GM12878 (cell line): ENCODE measurements at regions not wholly inside any gene's neighbourhood (a gene's known extent, or its start where the extent isn't known, plus 50 kb on each side); places are given as distances from the start of the nearest gene placed in this dataset.
A peak's percentile ranks its signal among the peaks of the same experiment; 100 is the strongest.

Experiments used
- ATAC-seq: fragments of 200-7000 bp; cut with Tn5 transposase; 3 replicates; pipeline ENCODE4 v1.9.1; 2020; ENCODE audit warnings: mild to moderate bottlenecking, moderate library complexity
- BruUV-seq: library from RNA; stranded (reverse); fragments of 400-500 nt; replicated peaks from 2 replicates; lab custom pipeline; 2021; lab: Mats Ljungman, UMichigan
- CTCF ChIA-PET: fragments of 300-600 bp; sonication (Branson Sonifier 250); formaldehyde crosslinking; extraction: SDS; loops from one replicate; lab custom pipeline; 2021; ENCODE audit warnings: inconsistent platforms; lab: Yijun Ruan, JAX
- POLR2A ChIA-PET: fragments of 350-600 bp; formaldehyde crosslinking; extraction: SDS; loops from one replicate; lab custom pipeline; 2021; ENCODE audit warnings: inconsistent platforms; lab: Charles Lee
- RAD21 ChIA-PET: fragments of 300-600 bp; sonication (Branson Sonifier 250); formaldehyde crosslinking; loops from one replicate; lab custom pipeline; 2023; ENCODE audit warnings: antibody characterized with exemption; ENCODE audit not compliant: unreplicated experiment; lab: Charles Lee
- SMC1A ChIA-PET: fragments of 300-600 bp; sonication (Branson Sonifier 250); formaldehyde crosslinking; loops from one replicate; lab custom pipeline; 2023; ENCODE audit not compliant: unreplicated experiment, uncharacterized antibody; lab: Charles Lee
- DNase-seq: peaks from one replicate; pipeline ENCODE4 v3.0.0-alpha.2; 2011; ENCODE audit warnings: low read depth, low spot score
- FAIRE-seq: peaks from 3 replicates; lab custom pipeline; 2011; peaks lifted over from hg19 to GRCh38; lab: Jason Lieb, UNC
- H2AFZ ChIP-seq: 2 replicates; pipeline ENCODE4 v1.6.0; 2011; ENCODE audit warnings: low read depth, low read length, control low read depth; ENCODE audit not compliant: control insufficient read depth
- H3K27ac ChIP-seq: 2 replicates; pipeline ENCODE4 v1.5.1; 2011; ENCODE audit warnings: control low read depth; ENCODE audit not compliant: control insufficient read depth, insufficient read depth
- H3K27me3 ChIP-seq, 2 experiments: replicated peaks in 1 of 2; 2 replicates each; pipeline versions ENCODE4 v1.6.0 to v1.6.1; 2011; ENCODE audit warnings: low read length in 1 of 2; ENCODE audit not compliant: control insufficient read depth in 2 of 2, insufficient read depth in 2 of 2
- H3K36me3 ChIP-seq, 2 experiments: 2 replicates each; pipeline ENCODE4 v1.5.1; 2011; ENCODE audit warnings: low read length in 1 of 2; ENCODE audit not compliant: control insufficient read depth in 2 of 2, insufficient read depth in 2 of 2
- H3K4me1 ChIP-seq: 2 replicates; pipeline ENCODE4 v1.6.1; 2011; ENCODE audit warnings: mild to moderate bottlenecking, low read length, moderate library complexity, mixed read lengths; ENCODE audit not compliant: control insufficient read depth, insufficient read depth
- H3K4me2 ChIP-seq: 2 replicates; pipeline ENCODE4 v1.6.0; 2011; ENCODE audit warnings: control low read depth; ENCODE audit not compliant: control insufficient read depth, insufficient read depth
- H3K4me3 ChIP-seq: fragments of 200-600 bp; sonication (generic); 2 replicates; pipeline ENCODE4 v1.5.1; 2016
- H3K79me2 ChIP-seq: 2 replicates; pipeline ENCODE4 v1.6.0; 2011; ENCODE audit warnings: low read length; ENCODE audit not compliant: control insufficient read depth, insufficient read depth
- H3K9ac ChIP-seq: 2 replicates; pipeline ENCODE4 v1.8.0; 2011; ENCODE audit warnings: low read length, control low read depth, mixed read lengths; ENCODE audit not compliant: control insufficient read depth, insufficient read depth
- H3K9me3 ChIP-seq: replicated peaks from 3 replicates; pipeline ENCODE4 v1.5.1; 2011; ENCODE audit warnings: mild to moderate bottlenecking, low read length; ENCODE audit not compliant: control insufficient read depth, insufficient read depth
- H4K20me1 ChIP-seq: 2 replicates; pipeline ENCODE4 v1.6.0; 2011; ENCODE audit not compliant: control insufficient read depth, insufficient read depth
- BHLHE40 ChIP-seq, 2 experiments: fragments of 450-650 bp in 1 of 2; IDR thresholded peaks; 2 replicates each; pipeline ENCODE4 v1.6.1; 2011 to 2017; ENCODE audit warnings: low read depth in 2 of 2, borderline replicate concordance in 1 of 2, improper control_type of control experiment in 1 of 2, low read length in 1 of 2, mild to moderate bottlenecking in 1 of 2
- BMI1 ChIP-seq: fragments of 450-650 bp; IDR thresholded peaks from 2 replicates; pipeline ENCODE4 v1.6.1; 2016; ENCODE audit warnings: mild to moderate bottlenecking, moderate library complexity, borderline replicate concordance
- ELK1 ChIP-seq: IDR thresholded peaks from 2 replicates; pipeline ENCODE4 v1.6.1; 2012; ENCODE audit warnings: low read depth, low read length, improper control_type of control experiment
- IKZF2 ChIP-seq, 2 experiments: fragments of 450-650 bp; IDR thresholded peaks; 2 replicates each; pipeline ENCODE4 v1.6.1; 2017; ENCODE audit warnings: mild to moderate bottlenecking in 2 of 2, moderate library complexity in 2 of 2
- MTA2 ChIP-seq: fragments of 450-650 bp; IDR thresholded peaks from 2 replicates; pipeline ENCODE4 v1.6.1; 2016; ENCODE audit warnings: low read depth, mild to moderate bottlenecking, moderate library complexity
- NR2F1 ChIP-seq: fragments of 450-650 bp; conservative IDR thresholded peaks from 2 replicates; pipeline ENCODE4 v1.6.1; 2017; ENCODE audit warnings: mild to moderate bottlenecking
- RELB ChIP-seq: fragments of 450-650 bp; IDR thresholded peaks from 2 replicates; pipeline ENCODE4 v1.6.1; 2017; ENCODE audit warnings: low read depth, mild to moderate bottlenecking, moderate library complexity
- USF2 ChIP-seq: IDR thresholded peaks from 2 replicates; pipeline ENCODE4 v1.6.1; 2011; ENCODE audit warnings: low read depth, low read length, improper control_type of control experiment, borderline replicate concordance
- WGBS: methylation state at CpG from one replicate; pipeline ENCODE4 v1.1.6; 2016; ENCODE audit warnings: low lambda C conversion rate; ENCODE audit not compliant: insufficient replicate concordance, insufficient coverage; ENCODE audit errors: missing lambda C conversion rate; 5-methylcytosine and 5-hydroxymethylcytosine counted together
- in situ Hi-C: fragments of 300-500 bp; cut with MboI; formaldehyde crosslinking; loops from 9 replicates; pipeline ENCODE4 v1.14.3; 2018; ENCODE audit warnings: mixed read lengths
- intact Hi-C: fragments of 100-400 bp; cut with micrococcal nuclease; formaldehyde crosslinking; loops from one replicate; pipeline ENCODE4 v1.14.2; 2022; ENCODE audit not compliant: unreplicated experiment
- TF ChIP-seq, protein P1 (sequence below): fragments of 450-650 bp; IDR thresholded peaks from 2 replicates; pipeline ENCODE4 v1.6.1; 2017; ENCODE audit warnings: mild to moderate bottlenecking, moderate library complexity

DNA sequence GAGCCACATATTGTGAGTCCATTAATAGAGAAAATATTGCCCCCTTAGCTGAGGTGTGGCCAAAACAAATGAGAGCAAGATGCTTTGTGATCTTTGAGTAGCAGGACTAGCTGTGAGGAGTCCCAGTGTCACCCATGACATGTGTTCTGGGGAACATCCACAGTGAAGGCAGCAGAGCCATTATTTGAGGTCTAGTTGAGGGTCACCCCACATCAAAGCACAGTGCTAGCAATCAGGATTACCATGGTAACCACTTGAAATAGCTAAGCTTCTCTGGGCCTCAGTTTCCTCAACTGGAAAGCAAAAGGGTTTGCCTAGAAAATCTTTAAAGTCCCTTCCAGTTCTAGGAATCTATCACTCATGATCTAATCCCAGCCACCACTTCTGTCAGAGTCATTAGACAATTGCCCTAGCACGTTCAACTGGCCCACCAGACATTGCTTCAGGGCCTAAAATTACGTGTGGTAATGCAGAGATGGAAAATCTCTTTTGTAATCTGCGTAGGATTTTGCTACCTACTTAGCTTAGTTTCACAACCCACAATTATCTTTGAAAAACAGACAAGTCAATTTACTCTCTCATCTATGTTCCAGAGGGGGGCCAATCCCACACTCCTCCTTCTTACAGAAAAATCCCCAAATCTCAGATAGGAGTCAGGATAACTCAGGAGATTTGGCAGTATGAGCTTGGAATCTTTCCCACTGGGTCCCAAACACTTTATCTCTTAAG is 251.2 kb upstream of the EGLN3 start:
- TF ChIP-seq MTA2 (peak; percentile 72; the same call in 1 of the 2 replicates), BMI1 (peak; percentile 67; the same call in 1 of the 2 replicates), IKZF2 (IDR thresholded peaks at IDR 0.05) (peak; percentile 44 to 47; a peak in 2 of 4 replicates), NR2F1 (peak; percentile 56; the same call in 1 of the 2 replicates), USF2 (no peak), RELB (peak; percentile 28; the same call in 1 of the 2 replicates), ELK1 (no peak), BHLHE40 (IDR thresholded peaks at IDR 0.05; ENCODE audit: borderline replicate concordance in 1 of 2, low read depth in 2 of 2, low read length in 1 of 2) (peak in 1 of 2 experiments; percentile 43; a peak in 1 of 4 replicates)
- TF ChIP-seq, protein P1, sequence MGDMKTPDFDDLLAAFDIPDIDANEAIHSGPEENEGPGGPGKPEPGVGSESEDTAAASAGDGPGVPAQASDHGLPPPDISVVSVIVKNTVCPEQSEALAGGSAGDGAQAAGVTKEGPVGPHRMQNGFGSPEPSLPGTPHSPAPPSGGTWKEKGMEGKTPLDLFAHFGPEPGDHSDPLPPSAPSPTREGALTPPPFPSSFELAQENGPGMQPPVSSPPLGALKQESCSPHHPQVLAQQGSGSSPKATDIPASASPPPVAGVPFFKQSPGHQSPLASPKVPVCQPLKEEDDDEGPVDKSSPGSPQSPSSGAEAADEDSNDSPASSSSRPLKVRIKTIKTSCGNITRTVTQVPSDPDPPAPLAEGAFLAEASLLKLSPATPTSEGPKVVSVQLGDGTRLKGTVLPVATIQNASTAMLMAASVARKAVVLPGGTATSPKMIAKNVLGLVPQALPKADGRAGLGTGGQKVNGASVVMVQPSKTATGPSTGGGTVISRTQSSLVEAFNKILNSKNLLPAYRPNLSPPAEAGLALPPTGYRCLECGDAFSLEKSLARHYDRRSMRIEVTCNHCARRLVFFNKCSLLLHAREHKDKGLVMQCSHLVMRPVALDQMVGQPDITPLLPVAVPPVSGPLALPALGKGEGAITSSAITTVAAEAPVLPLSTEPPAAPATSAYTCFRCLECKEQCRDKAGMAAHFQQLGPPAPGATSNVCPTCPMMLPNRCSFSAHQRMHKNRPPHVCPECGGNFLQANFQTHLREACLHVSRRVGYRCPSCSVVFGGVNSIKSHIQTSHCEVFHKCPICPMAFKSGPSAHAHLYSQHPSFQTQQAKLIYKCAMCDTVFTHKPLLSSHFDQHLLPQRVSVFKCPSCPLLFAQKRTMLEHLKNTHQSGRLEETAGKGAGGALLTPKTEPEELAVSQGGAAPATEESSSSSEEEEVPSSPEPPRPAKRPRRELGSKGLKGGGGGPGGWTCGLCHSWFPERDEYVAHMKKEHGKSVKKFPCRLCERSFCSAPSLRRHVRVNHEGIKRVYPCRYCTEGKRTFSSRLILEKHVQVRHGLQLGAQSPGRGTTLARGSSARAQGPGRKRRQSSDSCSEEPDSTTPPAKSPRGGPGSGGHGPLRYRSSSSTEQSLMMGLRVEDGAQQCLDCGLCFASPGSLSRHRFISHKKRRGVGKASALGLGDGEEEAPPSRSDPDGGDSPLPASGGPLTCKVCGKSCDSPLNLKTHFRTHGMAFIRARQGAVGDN: peak; percentile 51; the same call in 1 of the 2 replicates
- Histone ChIP-seq H3K4me2 (no peak overlapping the region), H3K27ac (no peak overlapping the region), H3K27me3 (no peaks in the 10 kb centered on the region), H3K4me1 (no peaks in the 10 kb centered on the region), H2AFZ (no peak overlapping the region), H4K20me1 (no peaks in the 10 kb centered on the region), H3K4me3 (no peak overlapping the region), H3K9ac (no peak overlapping the region), H3K36me3 (no peaks in the 10 kb centered on the region), H3K79me2 (no peaks in the 10 kb centered on the region), H3K9me3 (no peaks in the 10 kb centered on the region)
- FAIRE-seq (no peak), ATAC-seq (peak; percentile 52), DNase-seq (no peak)
- in situ Hi-C loops (no loop called here), intact Hi-C loops (no loop called here)
- no TSS peak for BruUV-seq
- RAD21 ChIA-PET: interaction anchor here (0.8 to 1.5 kb wide), 11 partner anchors 10 to 142 kb away, joined by 3 to 5 read pairs (median 3); no protein-coding TSS in a partner anchor
- POLR2A ChIA-PET: interaction anchor here (0.6 to 2.6 kb wide), 5 partner anchors 8 to 23 kb away, joined by 3 to 8 read pairs (median 3); no protein-coding TSS in a partner anchor
- SMC1A ChIA-PET: interaction anchor here (0.6 to 2.0 kb wide), 11 partner anchors 10 to 188 kb away, joined by 3 to 10 read pairs (median 4); no protein-coding TSS in a partner anchor
- 13% methylated on average over 3 of the region's 3 CpGs for WGBS
- CTCF ChIA-PET: interaction anchor here (1.2 to 2.7 kb wide), 3 partner anchors 11 to 15 kb away, joined by 3 to 10 read pairs (median 3); no protein-coding TSS in a partner anchor
